ENCODE measurements at regions not wholly inside any gene's neighbourhood (a gene's known extent, or its start where the extent isn't known, plus 50 kb on each side); places are given as distances from the start of the nearest gene placed in this dataset.

GRCh38 chr22:48699511-48699910, 1128.2 kb downstream of the BRD1 start:
- TF ChIP-seq, protein P1, sequence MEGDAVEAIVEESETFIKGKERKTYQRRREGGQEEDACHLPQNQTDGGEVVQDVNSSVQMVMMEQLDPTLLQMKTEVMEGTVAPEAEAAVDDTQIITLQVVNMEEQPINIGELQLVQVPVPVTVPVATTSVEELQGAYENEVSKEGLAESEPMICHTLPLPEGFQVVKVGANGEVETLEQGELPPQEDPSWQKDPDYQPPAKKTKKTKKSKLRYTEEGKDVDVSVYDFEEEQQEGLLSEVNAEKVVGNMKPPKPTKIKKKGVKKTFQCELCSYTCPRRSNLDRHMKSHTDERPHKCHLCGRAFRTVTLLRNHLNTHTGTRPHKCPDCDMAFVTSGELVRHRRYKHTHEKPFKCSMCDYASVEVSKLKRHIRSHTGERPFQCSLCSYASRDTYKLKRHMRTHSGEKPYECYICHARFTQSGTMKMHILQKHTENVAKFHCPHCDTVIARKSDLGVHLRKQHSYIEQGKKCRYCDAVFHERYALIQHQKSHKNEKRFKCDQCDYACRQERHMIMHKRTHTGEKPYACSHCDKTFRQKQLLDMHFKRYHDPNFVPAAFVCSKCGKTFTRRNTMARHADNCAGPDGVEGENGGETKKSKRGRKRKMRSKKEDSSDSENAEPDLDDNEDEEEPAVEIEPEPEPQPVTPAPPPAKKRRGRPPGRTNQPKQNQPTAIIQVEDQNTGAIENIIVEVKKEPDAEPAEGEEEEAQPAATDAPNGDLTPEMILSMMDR (IDR thresholded peaks at IDR 0.05): no peak
- TF ChIP-seq POLR2A (IDR thresholded peaks at IDR 0.05): no peak

Measured in esophagus squamous epithelium (tissue), 4 donors.